Neural progenitor cell (in vitro differentiated cells): ENCODE measurements at regions not wholly inside any gene's neighbourhood (a gene's known extent, or its start where the extent isn't known, plus 50 kb on each side); places are given as distances from the start of the nearest gene placed in this dataset.

Experiments
- DNase-seq: peaks from one replicate; pipeline ENCODE4 v3.0.0-alpha.2; 2016; ENCODE audit warnings: low spot score
- H2AFZ ChIP-seq: fragments of 200-600 bp; sonication (generic); replicated peaks from 2 replicates; pipeline ENCODE4 v1.6.1; 2016; ENCODE audit warnings: antibody characterized with exemption
- H3F3A ChIP-seq: fragments of 200-600 bp; sonication (generic); 2 replicates; pipeline ENCODE4 v1.6.1; 2016; ENCODE audit warnings: antibody characterized with exemption, low read depth
- H3K27ac ChIP-seq: fragments of 200-600 bp; sonication (generic); 2 replicates; pipeline ENCODE4 v1.5.1; 2016; ENCODE audit warnings: mild to moderate bottlenecking
- H3K27me3 ChIP-seq: fragments of 200-600 bp; sonication (generic); 2 replicates; pipeline ENCODE4 v1.6.1; 2016; ENCODE audit warnings: mild to moderate bottlenecking, moderate library complexity
- H3K36me3 ChIP-seq: fragments of 200-600 bp; sonication (generic); 2 replicates; pipeline ENCODE4 v1.5.1; 2016
- H3K4me1 ChIP-seq: fragments of 200-600 bp; sonication (generic); 2 replicates; pipeline ENCODE4 v1.6.1; 2016; ENCODE audit warnings: mixed run types
- H3K4me2 ChIP-seq: fragments of 200-600 bp; sonication (generic); 2 replicates; pipeline ENCODE4 v1.6.1; 2016
- H3K4me3 ChIP-seq: fragments of 200-600 bp; sonication (generic); 2 replicates; pipeline ENCODE4 v1.5.1; 2016
- H3K79me2 ChIP-seq: fragments of 200-600 bp; sonication (generic); 2 replicates; pipeline ENCODE4 v1.6.1; 2016; ENCODE audit warnings: low read depth
- H3K9ac ChIP-seq: fragments of 200-600 bp; sonication (generic); 2 replicates; pipeline ENCODE4 v1.6.1; 2016
- H3K9me3 ChIP-seq: fragments of 200-600 bp; sonication (generic); 2 replicates; pipeline ENCODE4 v1.5.1; 2016; ENCODE audit warnings: low read depth
- H4K20me1 ChIP-seq: fragments of 200-600 bp; sonication (generic); 2 replicates; pipeline ENCODE4 v1.6.1; 2016; ENCODE audit warnings: low read depth
- H3K27ac Mint-ChIP-seq: 3 replicates; pipeline ENCODE4 v1.8.0; 2021; ENCODE audit warnings: mixed read lengths
- H3K27me3 Mint-ChIP-seq: 2 replicates; pipeline ENCODE4 v1.8.0; 2022; ENCODE audit warnings: low read depth, mild to moderate bottlenecking, inconsistent platforms, moderate library complexity, mixed read lengths; ENCODE audit not compliant: insufficient read depth
- H3K36me3 Mint-ChIP-seq: 3 replicates; pipeline ENCODE4 v1.8.0; 2021; ENCODE audit warnings: mixed read lengths
- H3K4me1 Mint-ChIP-seq: 3 replicates; pipeline ENCODE4 v1.8.0; 2021; ENCODE audit warnings: mixed read lengths
- H3K4me3 Mint-ChIP-seq: 3 replicates; pipeline ENCODE4 v1.8.0; 2021; ENCODE audit warnings: mild to moderate bottlenecking, moderate library complexity, mixed read lengths
- H3K9me3 Mint-ChIP-seq: 3 replicates; pipeline ENCODE4 v1.8.0; 2020; ENCODE audit warnings: mixed read lengths
- CTCF ChIP-seq: fragments of 200-600 bp; sonication (generic); IDR thresholded peaks from 2 replicates; pipeline ENCODE4 v1.5.1; 2017; ENCODE audit warnings: antibody characterized with exemption, mild to moderate bottlenecking
- EZH2 ChIP-seq: fragments of 200-600 bp; sonication (generic); IDR thresholded peaks from 2 replicates; pipeline ENCODE4 v1.6.1; 2017; ENCODE audit warnings: antibody characterized with exemption, mild to moderate bottlenecking, moderate library complexity
- EZH2phosphoT487 ChIP-seq: fragments of 200-600 bp; sonication (generic); IDR thresholded peaks from 2 replicates; pipeline ENCODE4 v1.6.1; 2017; ENCODE audit warnings: antibody characterized with exemption

GRCh38 chr7:3112479-3113134 lies 68.9 kb upstream of the CARD11 start:
- peaks cover 8% of the 10 kb centered on the region for H3K4me1 Mint-ChIP-seq
- no peak overlapping the region for H3K27ac Mint-ChIP-seq
- TF ChIP-seq EZH2: no peak
- TF ChIP-seq EZH2phosphoT487: no peak
- no peak for TF ChIP-seq CTCF
- H4K20me1 ChIP-seq: no peaks in the 10 kb centered on the region
- no peaks in the 10 kb centered on the region for H3K79me2 ChIP-seq
- peak; percentile 42 for DNase-seq
- peaks cover 28% of the 10 kb centered on the region for H3K9me3 Mint-ChIP-seq
- no peak overlapping the region for H3K9ac ChIP-seq
- H3K4me3 Mint-ChIP-seq: no peak overlapping the region
- H3K4me2 ChIP-seq: no peak overlapping the region
- no peaks in the 10 kb centered on the region for H3K27me3 Mint-ChIP-seq
- no peaks in the 10 kb centered on the region for H3K9me3 ChIP-seq
- no peak overlapping the region for H3K4me3 ChIP-seq
- H3K36me3 ChIP-seq: no peaks in the 10 kb centered on the region
- no peaks in the 10 kb centered on the region for H3K4me1 ChIP-seq
- no peaks in the 10 kb centered on the region for H3K27me3 ChIP-seq
- H3F3A ChIP-seq: no peaks in the 10 kb centered on the region
- no peaks in the 10 kb centered on the region for H3K36me3 Mint-ChIP-seq
- H2AFZ ChIP-seq: no peak overlapping the region
- no peak overlapping the region for H3K27ac ChIP-seq

DNA sequence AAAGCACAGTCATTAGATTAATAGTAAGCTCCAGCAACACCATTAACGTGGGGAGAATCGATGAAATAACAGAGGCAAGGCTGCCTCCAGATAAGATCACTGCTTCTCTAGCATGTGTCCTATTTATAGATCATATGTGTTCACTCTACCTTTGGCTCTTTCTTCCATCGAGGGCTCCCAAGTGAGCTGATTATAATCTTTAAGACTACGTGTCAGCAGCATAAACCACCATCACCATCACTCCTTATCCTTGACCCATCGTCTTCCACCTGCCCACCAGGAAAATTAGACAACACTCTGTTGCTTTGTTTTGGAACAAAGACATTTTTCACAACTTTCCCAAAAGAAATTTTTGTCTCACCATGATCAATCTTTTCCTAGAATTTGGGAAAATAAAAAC lies 71.2 kb upstream of the CARD11 start:
- Mint-ChIP-seq H3K27me3 (peaks cover under 1% of the 10 kb centered on the region), H3K4me3 (no peak overlapping the region), H3K4me1 (peaks cover 13% of the 10 kb centered on the region), H3K36me3 (no peaks in the 10 kb centered on the region), H3K27ac (no peak overlapping the region), H3K9me3 (peaks cover 26% of the 10 kb centered on the region)
- H3K9ac ChIP-seq: no peak overlapping the region
- H3F3A ChIP-seq: no peaks in the 10 kb centered on the region
- H3K9me3 ChIP-seq: no peaks in the 10 kb centered on the region
- peaks cover 4% of the 10 kb centered on the region for H3K4me1 ChIP-seq
- no peak for DNase-seq
- H4K20me1 ChIP-seq: no peaks in the 10 kb centered on the region
- H3K27ac ChIP-seq: no peak overlapping the region
- no peaks in the 10 kb centered on the region for H3K79me2 ChIP-seq
- H3K27me3 ChIP-seq: no peaks in the 10 kb centered on the region
- H2AFZ ChIP-seq: no peak overlapping the region
- no peak for TF ChIP-seq EZH2phosphoT487
- no peak for TF ChIP-seq CTCF
- TF ChIP-seq EZH2: no peak
- H3K4me2 ChIP-seq: no peak overlapping the region
- H3K36me3 ChIP-seq: no peaks in the 10 kb centered on the region
- H3K4me3 ChIP-seq: no peak overlapping the region

DNA sequence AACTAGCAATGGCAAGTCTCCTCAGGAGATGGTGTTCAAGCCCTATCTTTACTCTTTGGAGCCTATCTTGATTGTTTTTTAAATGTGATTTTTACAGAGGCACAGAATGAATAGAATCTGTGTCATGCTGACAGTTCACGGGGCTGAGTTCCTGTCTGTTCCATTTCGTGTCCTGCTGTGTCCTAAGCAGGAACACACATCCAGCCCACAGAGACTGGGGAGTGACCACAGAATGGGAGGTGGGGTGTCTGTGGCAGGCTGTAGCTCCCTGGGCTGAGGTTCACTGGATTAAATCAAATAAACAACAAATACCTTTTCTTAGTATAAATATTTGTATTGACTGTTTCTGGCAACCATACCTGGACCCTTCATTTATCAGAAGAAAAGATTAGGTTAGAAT lies 73.4 kb upstream of the CARD11 start:
- no peak for TF ChIP-seq CTCF
- no peak for TF ChIP-seq EZH2
- TF ChIP-seq EZH2phosphoT487: no peak
- Mint-ChIP-seq H3K27me3 (peaks cover 2% of the 10 kb centered on the region), H3K4me1 (peaks cover 12% of the 10 kb centered on the region), H3K9me3 (peaks cover 31% of the 10 kb centered on the region), H3K36me3 (peaks cover 4% of the 10 kb centered on the region), H3K27ac (peak overlapping the region; percentile 76), H3K4me3 (no peak overlapping the region)
- H3K27ac ChIP-seq: no peak overlapping the region
- no peak overlapping the region for H2AFZ ChIP-seq
- H3F3A ChIP-seq: no peaks in the 10 kb centered on the region
- H4K20me1 ChIP-seq: no peaks in the 10 kb centered on the region
- H3K4me3 ChIP-seq: no peak overlapping the region
- no peaks in the 10 kb centered on the region for H3K27me3 ChIP-seq
- no peak overlapping the region for H3K4me2 ChIP-seq
- H3K36me3 ChIP-seq: no peaks in the 10 kb centered on the region
- DNase-seq: no peak
- H3K9ac ChIP-seq: no peak overlapping the region
- peaks cover 4% of the 10 kb centered on the region for H3K4me1 ChIP-seq
- H3K9me3 ChIP-seq: no peaks in the 10 kb centered on the region
- no peaks in the 10 kb centered on the region for H3K79me2 ChIP-seq
